ENCODE measurements at regions not wholly inside any gene's neighbourhood (a gene's known extent, or its start where the extent isn't known, plus 50 kb on each side); places are given as distances from the start of the nearest gene placed in this dataset.

DNA sequence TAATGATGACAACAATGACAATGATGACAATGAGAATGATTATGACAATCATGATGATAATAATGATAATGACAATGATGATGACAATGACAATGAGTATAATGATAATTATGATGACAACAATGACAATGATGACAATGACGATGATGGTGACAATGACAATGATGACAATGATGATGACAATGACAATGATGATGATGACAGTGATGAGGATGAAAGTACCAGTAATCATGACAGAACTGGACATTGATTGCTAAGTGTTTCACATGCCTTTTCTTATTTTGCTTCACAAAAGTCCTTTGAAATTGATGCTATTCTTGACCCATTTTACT lies 1106.0 kb upstream of the AUTS2 start:
- TF ChIP-seq EP300 (IDR thresholded peaks at IDR 0.05) (no peak), CTCF (IDR thresholded peaks at IDR 0.05) (no peak)
